HL-60/S4 (cell line): ENCODE measurements at regions not wholly inside any gene's neighbourhood (a gene's known extent, or its start where the extent isn't known, plus 50 kb on each side); places are given as distances from the start of the nearest gene placed in this dataset.

ENCODE experiments used
- in situ Hi-C: fragments of 300-500 bp; cut with MboI; formaldehyde crosslinking; loops from 2 replicates; pipeline ENCODE4 v1.14.3; 2022; ENCODE audit warnings: low sequenced_read_pairs

DNA sequence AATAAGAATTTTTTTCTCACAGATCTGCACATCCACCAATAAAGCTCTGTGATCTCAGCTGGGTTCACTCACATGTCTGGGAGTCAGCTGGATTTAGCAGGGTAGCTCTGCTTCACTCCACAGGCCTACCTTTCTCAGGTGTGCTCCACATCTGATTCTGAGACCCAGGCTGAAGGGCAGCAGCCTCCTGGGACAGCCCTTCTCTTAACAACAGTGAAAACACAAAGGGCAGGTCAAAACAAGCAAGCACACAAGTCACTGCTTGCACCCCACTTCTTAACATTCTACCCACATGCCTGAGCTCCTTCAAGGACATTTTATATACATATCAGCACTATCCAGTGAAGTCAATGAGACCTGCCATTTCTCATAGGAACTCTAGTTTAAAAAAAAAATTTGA is 96.0 kb upstream of the MAP3K4 start:
- in situ Hi-C loops, result no loop called here

GRCh38 chr6:160899671-160900430 is 91.7 kb upstream of the MAP3K4 start:
- in situ Hi-C loops, result no loop called here

GRCh38 chr6:160911949-160912348 is 79.6 kb upstream of the MAP3K4 start:
- in situ Hi-C loops, result no loop called here

DNA sequence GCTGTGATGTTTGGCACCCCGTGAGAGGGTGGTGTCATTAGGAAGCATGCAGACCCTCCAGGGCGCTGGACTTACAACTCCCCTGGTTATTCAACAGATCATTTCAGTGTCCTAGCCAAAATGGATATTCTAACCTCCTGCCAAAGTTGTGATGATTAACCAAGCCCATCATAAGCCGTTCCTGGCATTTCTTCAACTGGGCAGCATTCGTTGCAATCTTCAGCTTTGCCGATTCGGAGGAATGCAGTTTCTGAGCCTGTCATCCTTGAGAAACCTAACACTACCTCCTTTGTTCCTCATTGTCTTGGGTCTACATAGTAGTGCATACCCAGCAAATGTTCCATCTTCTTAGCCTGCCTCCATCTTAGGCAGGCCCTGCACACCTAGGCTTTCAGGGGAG is 79.2 kb upstream of the MAP3K4 start:
- in situ Hi-C loops, result no loop called here

DNA sequence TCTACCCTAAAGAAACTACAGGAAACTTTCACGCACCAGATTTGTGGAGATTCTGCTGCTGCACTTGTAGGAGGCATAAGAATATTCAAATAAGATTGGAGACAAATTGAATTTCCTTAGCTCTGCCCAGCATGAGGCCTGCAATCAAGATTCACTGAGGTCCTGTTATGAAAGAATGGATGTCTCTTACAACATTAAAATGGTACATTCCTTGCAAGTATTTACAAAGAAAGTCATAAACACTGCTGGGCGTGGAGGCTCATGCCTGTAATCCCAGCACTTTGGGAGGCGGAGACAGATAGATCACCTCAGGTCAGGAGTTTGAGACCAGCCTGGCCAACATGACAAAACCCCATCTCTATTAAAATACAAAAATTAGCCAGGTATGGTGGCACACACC is 74.0 kb upstream of the MAP3K4 start:
- in situ Hi-C loops, result no loop called here

DNA sequence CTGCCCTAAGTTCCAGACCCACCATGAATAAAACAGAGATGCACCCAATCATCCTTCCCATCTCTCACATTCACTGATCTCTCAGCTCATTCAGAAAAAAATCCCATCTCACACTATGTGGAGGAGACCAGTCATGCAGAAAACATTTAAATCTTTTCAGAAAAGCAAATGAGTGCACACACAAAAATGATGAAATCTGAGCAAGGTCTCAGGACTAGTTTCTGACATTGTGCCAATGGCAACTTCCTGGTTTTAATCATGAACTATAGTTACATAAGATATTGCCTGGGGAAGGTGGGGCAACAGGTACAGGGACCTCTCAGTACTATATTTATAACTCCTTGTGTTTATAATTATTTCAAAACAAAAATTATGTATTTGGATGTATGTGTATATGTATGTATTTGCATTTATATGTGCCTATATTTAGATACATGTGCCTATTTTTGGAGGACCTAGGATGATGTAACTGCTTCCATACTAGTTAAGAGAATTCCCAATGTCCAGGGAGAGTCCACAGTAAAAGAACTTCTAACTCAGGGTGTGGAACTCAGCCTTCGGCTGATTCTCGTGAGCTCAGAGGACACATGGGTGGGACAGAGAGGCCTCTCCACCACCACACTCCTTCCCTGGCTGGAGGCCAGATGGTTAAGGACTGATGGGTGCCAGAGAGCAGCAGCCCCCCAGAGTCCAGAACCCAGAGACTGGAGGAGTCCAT is 71.7 kb upstream of the MAP3K4 start:
- in situ Hi-C loops, result no loop called here

GRCh38 chr6:160921095-160921494 is 70.5 kb upstream of the MAP3K4 start:
- in situ Hi-C loops, result no loop called here

DNA sequence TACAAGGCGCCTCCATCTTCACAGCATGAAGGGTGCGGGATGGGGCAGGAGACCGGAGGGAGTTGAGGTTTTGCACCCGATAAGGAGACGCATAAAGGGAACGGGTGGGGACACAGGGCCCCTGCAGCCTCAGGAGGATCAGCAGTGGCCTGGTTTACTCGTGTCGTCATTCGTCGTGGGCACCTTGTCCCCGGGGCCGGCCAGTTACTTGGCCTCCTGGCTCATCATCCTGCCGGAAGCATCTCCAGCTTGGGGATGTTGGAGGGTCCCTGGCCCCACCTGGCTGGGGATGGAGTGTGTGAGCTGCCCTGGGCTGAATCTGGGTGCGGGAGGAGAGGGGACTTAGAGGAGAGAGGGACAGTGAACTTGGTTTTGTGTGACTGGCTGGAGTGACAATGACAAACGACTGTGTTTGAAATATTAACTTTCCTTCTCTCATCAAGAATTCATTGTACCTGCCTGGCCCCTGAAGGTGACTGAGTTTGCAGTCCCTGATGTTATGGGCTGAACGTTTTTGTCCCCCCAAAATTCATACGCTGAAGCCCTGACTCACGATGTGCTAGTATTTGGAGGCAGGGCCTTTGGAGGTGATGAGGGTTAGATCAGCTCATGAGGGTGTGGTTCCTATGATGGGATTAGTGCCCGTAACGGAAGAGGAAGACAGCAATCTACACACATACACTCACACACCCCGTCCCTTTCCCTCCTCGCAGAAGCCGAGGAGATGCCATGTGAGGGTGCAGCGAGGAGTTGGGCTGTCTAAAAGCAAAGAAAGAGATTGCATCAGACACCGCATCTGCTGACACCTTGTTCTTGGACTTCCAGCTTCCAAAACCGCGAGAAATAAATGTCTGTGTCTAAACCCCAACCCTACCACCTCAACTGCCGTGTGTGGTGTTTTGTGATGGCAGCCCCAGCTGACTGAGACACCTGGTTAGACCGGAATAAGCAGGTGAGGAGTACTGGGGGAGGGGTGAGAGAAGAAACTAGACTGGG is 65.0 kb upstream of the MAP3K4 start:
- in situ Hi-C loops, result no loop called here

- in situ Hi-C loops, result no loop called here
Observed at GRCh38 chr6:160927416-160927815, 64.2 kb upstream of the MAP3K4 start.

DNA sequence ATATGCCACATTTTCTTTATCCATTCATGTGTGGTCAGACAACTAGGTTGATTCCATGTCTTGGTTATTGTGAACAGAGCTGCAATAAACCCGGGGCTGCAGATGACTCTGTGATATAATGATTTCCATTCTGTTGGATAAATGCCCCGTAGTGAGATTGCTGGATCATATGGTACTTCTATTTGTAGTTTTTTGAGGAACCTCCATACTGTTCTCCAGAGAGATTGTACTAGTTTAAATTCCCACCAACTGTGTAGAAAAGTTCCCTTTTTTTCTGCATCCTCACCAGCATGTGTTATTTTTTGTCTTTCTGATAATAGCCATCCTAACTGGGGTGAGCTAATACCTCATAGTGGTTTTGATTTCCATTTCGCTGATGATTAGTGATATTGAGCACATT is 62.2 kb upstream of the MAP3K4 start:
- in situ Hi-C loops, result no loop called here

DNA sequence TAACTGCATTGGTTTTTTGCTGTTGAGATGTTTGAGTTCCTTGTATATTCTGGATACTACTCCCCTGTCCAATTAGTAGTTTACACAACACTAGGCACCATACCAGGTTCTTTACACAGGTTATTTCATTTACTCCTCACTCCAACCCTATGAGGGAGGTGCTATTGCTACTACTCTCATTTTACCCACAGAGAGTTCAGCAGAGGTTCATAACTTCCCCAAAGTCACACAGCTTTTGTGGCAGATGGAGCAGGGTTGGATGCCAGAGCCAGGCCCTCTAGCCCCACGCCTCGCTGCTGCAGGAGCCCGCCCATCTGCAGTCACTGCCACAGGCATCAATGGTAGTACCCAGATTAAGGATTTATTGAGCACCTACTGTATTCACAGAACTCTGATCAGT is 61.7 kb upstream of the MAP3K4 start:
- in situ Hi-C loops, result loop anchor here (5.0 kb wide), 1 partner anchor 442 kb away; no protein-coding TSS in a partner anchor

GRCh38 chr6:160930547-160931377 is 60.8 kb upstream of the MAP3K4 start:
- in situ Hi-C loops, result loop anchor here (5.0 kb wide), 1 partner anchor 442 kb away; no protein-coding TSS in a partner anchor

DNA sequence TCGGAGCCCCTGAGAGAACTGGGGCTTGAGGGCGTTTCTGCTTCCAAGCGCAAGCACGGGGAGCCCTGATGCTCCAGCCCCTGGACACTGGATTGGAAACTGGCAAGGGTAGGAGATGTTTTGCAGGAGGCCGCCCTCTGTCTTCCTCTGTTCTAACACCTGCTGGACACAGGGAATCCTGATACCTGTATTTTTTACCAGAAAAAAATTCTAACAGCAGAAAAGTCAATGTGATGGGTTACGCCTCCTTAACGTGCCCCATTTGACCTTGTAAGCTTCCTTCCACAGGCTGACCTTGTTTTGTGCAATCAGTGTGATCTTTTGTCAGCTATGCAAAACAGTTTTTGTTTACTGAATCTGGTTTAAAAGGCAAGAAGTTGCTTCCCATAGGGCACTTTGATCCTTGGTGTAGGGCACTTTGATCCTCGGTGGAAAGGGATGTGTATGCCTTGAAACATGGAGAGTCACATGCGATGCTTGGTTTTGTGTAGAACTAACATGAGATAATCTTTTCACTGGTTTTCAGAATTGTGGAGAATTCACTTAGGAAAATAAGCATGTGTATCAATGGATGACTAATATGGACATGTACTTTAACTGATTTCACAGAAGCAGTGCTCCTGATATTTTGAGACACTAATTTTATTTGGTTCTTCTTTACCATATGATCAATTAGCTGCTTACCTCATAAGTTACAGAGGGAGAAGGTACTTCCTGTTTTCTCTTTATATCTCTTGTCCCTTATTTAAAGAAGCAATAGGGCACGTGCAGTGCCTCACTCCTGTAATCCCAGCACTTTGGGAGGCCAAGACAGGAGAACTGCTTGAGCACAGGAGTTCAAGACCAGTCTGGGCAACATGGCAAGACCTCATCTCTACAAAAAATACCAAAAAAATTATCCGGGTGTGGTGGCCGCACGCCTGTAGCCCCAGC is 59.9 kb upstream of the MAP3K4 start:
- in situ Hi-C loops, result loop anchor here (5.0 kb wide), 1 partner anchor 441 kb away; no protein-coding TSS in a partner anchor

DNA sequence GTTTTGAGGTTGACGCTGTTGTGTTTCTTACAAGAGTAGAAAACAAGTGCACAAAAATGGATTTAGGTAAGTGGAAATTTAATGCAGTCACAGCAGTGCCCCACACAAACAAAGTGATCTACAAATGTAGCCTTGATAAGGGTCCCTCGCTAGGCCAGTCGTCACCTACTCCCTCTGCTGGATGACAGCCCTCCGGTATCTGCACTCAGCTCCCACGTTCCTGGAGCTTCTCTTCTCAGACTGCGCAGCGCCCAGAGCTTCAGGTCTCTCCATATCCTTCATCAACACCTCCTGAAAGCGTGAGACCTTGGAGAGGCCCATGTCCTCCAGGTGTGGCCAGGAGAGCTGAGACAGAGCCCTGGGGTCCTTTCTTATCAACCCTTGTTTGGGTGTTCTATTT is 58.3 kb upstream of the MAP3K4 start:
- in situ Hi-C loops, result loop anchor here (5.0 kb wide), 1 partner anchor 439 kb away; no protein-coding TSS in a partner anchor

GRCh38 chr6:160934157-160934556 is 57.4 kb upstream of the MAP3K4 start:
- in situ Hi-C loops, result loop anchor here (5.0 kb wide), 1 partner anchor 438 kb away; no protein-coding TSS in a partner anchor

DNA sequence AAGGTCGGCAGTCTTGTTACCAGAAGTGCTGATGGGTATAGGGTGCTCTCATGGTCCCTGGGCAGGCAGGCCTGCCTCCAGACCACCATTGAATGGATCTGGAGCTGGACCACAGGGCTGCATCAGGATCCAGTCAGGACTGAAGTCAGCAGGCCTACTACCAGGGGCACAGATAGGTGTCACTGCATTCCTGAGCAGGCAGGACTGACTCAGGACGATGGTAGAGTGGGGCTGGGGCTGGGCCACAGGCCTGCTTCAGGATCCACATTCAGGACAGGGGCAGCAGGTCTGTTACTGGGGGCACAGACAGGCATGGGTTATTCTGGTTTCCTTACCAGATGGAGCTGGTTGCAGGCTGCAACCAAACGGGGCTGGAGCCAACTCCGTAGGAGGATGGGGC is 51.4 kb upstream of the MAP3K4 start:
- in situ Hi-C loops, result no loop called here
